H1 (cell line): ENCODE measurements at regions not wholly inside any gene's neighbourhood (a gene's known extent, or its start where the extent isn't known, plus 50 kb on each side); places are given as distances from the start of the nearest gene placed in this dataset.

Experiments used
- CTCF ChIA-PET: fragments of 300-600 bp; sonication (Branson Sonifier 250); formaldehyde crosslinking; loops from one replicate; lab custom pipeline; 2021; ENCODE audit not compliant: partially characterized antibody; lab: Charles Lee
- POLR2A ChIA-PET: fragments of 300-600 bp; sonication (Branson Sonifier 250); formaldehyde crosslinking; loops from one replicate; lab custom pipeline; 2021; ENCODE audit warnings: inconsistent platforms; ENCODE audit not compliant: partially characterized antibody; lab: Charles Lee
- DNase-seq, 2 experiments: peaks; one replicate each; pipeline versions ENCODE4 v3.0.0 to v3.0.0-alpha.2; 2010 to 2022; ENCODE audit warnings: low spot score in 2 of 2, low read depth in 1 of 2, mixed read lengths in 1 of 2
- FAIRE-seq: peaks from 2 replicates; lab custom pipeline; 2011; peaks lifted over from hg19 to GRCh38; lab: Jason Lieb, UNC
- H2AFZ ChIP-seq: 2 replicates; pipeline ENCODE4 v1.8.1; 2012; ENCODE audit warnings: low read length, inconsistent platforms
- H2AK5ac ChIP-seq: 2 replicates; pipeline ENCODE4 v1.6.1; 2013; ENCODE audit warnings: low read depth, low read length
- H2BK120ac ChIP-seq: replicated peaks from 2 replicates; pipeline ENCODE3; 2013; ENCODE audit warnings: low read depth, low read length, inconsistent platforms
- H2BK12ac ChIP-seq: 2 replicates; pipeline ENCODE4 v1.6.1; 2013; ENCODE audit warnings: low read depth, low read length
- H2BK15ac ChIP-seq: 2 replicates; pipeline ENCODE4 v1.6.1; 2013; ENCODE audit warnings: low read length
- H2BK20ac ChIP-seq: 2 replicates; pipeline ENCODE4 v1.6.1; 2013; ENCODE audit warnings: low read length
- H2BK5ac ChIP-seq: 2 replicates; pipeline ENCODE4 v1.6.1; 2013; ENCODE audit warnings: low read depth, low read length
- H3K14ac ChIP-seq: 2 replicates; pipeline ENCODE4 v1.6.1; 2013; ENCODE audit warnings: inconsistent platforms; ENCODE audit not compliant: insufficient read length
- H3K18ac ChIP-seq: 2 replicates; pipeline ENCODE4 v1.6.1; 2013; ENCODE audit warnings: low read length; ENCODE audit errors: extremely low read depth
- H3K23ac ChIP-seq: 2 replicates; pipeline ENCODE4 v1.6.1; 2013; ENCODE audit warnings: inconsistent platforms; ENCODE audit not compliant: insufficient read length
- H3K23me2 ChIP-seq: 2 replicates; pipeline ENCODE4 v1.6.1; 2013; ENCODE audit warnings: low read depth, low read length
- H3K27ac ChIP-seq: 2 replicates; pipeline ENCODE4 v1.6.1; 2011; ENCODE audit warnings: low read depth, low read length, inconsistent platforms
- H3K27me3 ChIP-seq, 4 experiments: replicated peaks in 1 of 4; 1 replicate in 1 of 4; 2 replicates in 3 of 4; pipeline versions ENCODE4 v1.6.1 to v1.8.1; 2011 to 2013; ENCODE audit warnings: low read length in 3 of 4, mild to moderate bottlenecking in 3 of 4, inconsistent platforms in 2 of 4, mixed read lengths in 2 of 4, moderate library complexity in 1 of 4; ENCODE audit not compliant: control insufficient read depth in 3 of 4, insufficient read depth in 3 of 4; ENCODE audit errors: extremely low read depth in 1 of 4
- H3K36me3 ChIP-seq, 4 experiments: 2 replicates each; pipeline versions ENCODE4 v1.6.1 to v1.8.1; 2011 to 2013; ENCODE audit warnings: mild to moderate bottlenecking in 4 of 4, low read length in 3 of 4, moderate library complexity in 2 of 4, control low read depth in 1 of 4, inconsistent platforms in 1 of 4; ENCODE audit not compliant: insufficient read depth in 4 of 4, control insufficient read depth in 2 of 4
- H3K4ac ChIP-seq: replicated peaks from 2 replicates; pipeline ENCODE3; 2013; ENCODE audit warnings: low read length, low read depth, mixed read lengths, inconsistent platforms; ENCODE audit not compliant: insufficient read length
- H3K4me1 ChIP-seq, 4 experiments: replicated peaks in 1 of 4; 1 replicate in 1 of 4; 2 replicates in 3 of 4; pipeline versions ENCODE4 v1.6.1 to v1.8.1; 2011 to 2013; ENCODE audit warnings: low read length in 3 of 4, inconsistent platforms in 2 of 4, mixed read lengths in 1 of 4; ENCODE audit not compliant: insufficient read depth in 4 of 4, control insufficient read depth in 3 of 4
- H3K4me2 ChIP-seq, 2 experiments: 2 replicates each; pipeline versions ENCODE4 v1.6.1 to v1.8.1; 2011 to 2013; ENCODE audit warnings: low read depth in 2 of 2, low read length in 2 of 2, control low read depth in 1 of 2, inconsistent platforms in 1 of 2, mild to moderate bottlenecking in 1 of 2; ENCODE audit not compliant: insufficient read depth in 1 of 2
- H3K4me3 ChIP-seq, 4 experiments: fragments of 200-600, 300-600 bp in 1 of 4; sonication (generic), shearing (Covaris generic), sonication (Bioruptor Twin) in 1 of 4; 2 replicates each; pipeline versions ENCODE4 v1.5.1 to v1.8.1; 2011 to 2016; ENCODE audit warnings: low read length in 4 of 4, low read depth in 3 of 4, control low read depth in 2 of 4, inconsistent platforms in 2 of 4, mild to moderate bottlenecking in 2 of 4, mixed read lengths in 1 of 4, moderate library complexity in 1 of 4; ENCODE audit not compliant: insufficient read depth in 2 of 4; ENCODE audit errors: extremely low read depth in 1 of 4
- H3K56ac ChIP-seq: replicated peaks from 2 replicates; pipeline ENCODE3; 2013; ENCODE audit warnings: low read depth, mild to moderate bottlenecking, mixed read lengths, low read length, inconsistent platforms; ENCODE audit not compliant: insufficient read length
- H3K79me1 ChIP-seq: 2 replicates; pipeline ENCODE4 v1.6.1; 2013; ENCODE audit warnings: low read depth, low read length, control low read depth
- H3K79me2 ChIP-seq, 2 experiments: 2 replicates each; pipeline versions ENCODE4 v1.6.1 to v1.8.1; 2012 to 2013; ENCODE audit warnings: low read length in 2 of 2, mild to moderate bottlenecking in 2 of 2, inconsistent platforms in 1 of 2; ENCODE audit not compliant: insufficient read depth in 2 of 2, control insufficient read depth in 1 of 2
- H3K9ac ChIP-seq, 4 experiments: replicated peaks in 1 of 4; 1 replicate in 1 of 4; 2 replicates in 3 of 4; pipeline versions ENCODE4 v1.6.1 to v1.8.1; 2011 to 2013; ENCODE audit warnings: low read depth in 3 of 4, low read length in 3 of 4, control low read depth in 2 of 4, mild to moderate bottlenecking in 2 of 4, moderate library complexity in 2 of 4, inconsistent platforms in 1 of 4; ENCODE audit errors: extremely low read depth in 1 of 4
- H3K9me3 ChIP-seq, 2 experiments: 2 replicates each; pipeline versions ENCODE4 v1.6.1 to v1.8.1; 2012 to 2013; ENCODE audit warnings: mild to moderate bottlenecking in 2 of 2, moderate library complexity in 2 of 2, control low read depth in 1 of 2, inconsistent platforms in 1 of 2, low read depth in 1 of 2, low read length in 1 of 2, mixed read lengths in 1 of 2; ENCODE audit not compliant: insufficient read depth in 2 of 2
- H4K20me1 ChIP-seq, 2 experiments: replicated peaks in 1 of 2; 2 replicates each; pipeline versions ENCODE3 to v1.8.1; 2011 to 2013; ENCODE audit warnings: inconsistent platforms in 2 of 2, low read length in 2 of 2, mild to moderate bottlenecking in 1 of 2; ENCODE audit not compliant: insufficient read depth in 2 of 2, control insufficient read depth in 1 of 2
- H4K5ac ChIP-seq: 2 replicates; pipeline ENCODE4 v1.6.1; 2013; ENCODE audit warnings: low read length, low read depth, mixed read lengths, inconsistent platforms; ENCODE audit not compliant: insufficient read length
- H4K8ac ChIP-seq: 2 replicates; pipeline ENCODE4 v1.8.0; 2013; ENCODE audit warnings: mild to moderate bottlenecking, moderate library complexity, low read length, inconsistent platforms; ENCODE audit not compliant: insufficient read depth; ENCODE audit errors: extremely low read depth
- H4K91ac ChIP-seq: replicated peaks from 2 replicates; pipeline ENCODE3; 2013; ENCODE audit warnings: low read length, mixed read lengths, inconsistent platforms; ENCODE audit not compliant: insufficient read length
- MAFK ChIP-seq: IDR thresholded peaks from 2 replicates; pipeline ENCODE4 v1.6.1; 2012; ENCODE audit warnings: low read depth, mild to moderate bottlenecking, improper control_type of control experiment, low read length
- SIX5 ChIP-seq: IDR thresholded peaks from 2 replicates; pipeline ENCODE4 v1.6.1; 2011; ENCODE audit warnings: mild to moderate bottlenecking, low read depth, low read length
- WGBS, 2 experiments: shearing (Covaris generic) in 1 of 2; methylation state at CpG; one replicate each; pipeline versions ENCODE4 v1.1.6 to v1.1.7; 2013 to 2015; ENCODE audit warnings: low lambda C conversion rate in 2 of 2, mixed read lengths in 2 of 2, inconsistent platforms in 1 of 2, low coverage in 1 of 2, missing lambda C conversion rate in 1 of 2; ENCODE audit not compliant: insufficient replicate concordance in 2 of 2, insufficient coverage in 1 of 2, insufficient read length in 1 of 2; ENCODE audit errors: extremely low coverage in 1 of 2, missing lambda C conversion rate in 1 of 2; 5-methylcytosine and 5-hydroxymethylcytosine counted together

GRCh38 chr3:70433091-70433490 lies 120.7 kb upstream of the MDFIC2 start:
- Histone ChIP-seq H2BK20ac (no peak overlapping the region), H3K27me3 (no peaks in the 10 kb centered on the region), H3K18ac (no peak overlapping the region), H2AK5ac (no peak overlapping the region), H3K56ac (no peak overlapping the region), H3K9me3 (no peaks in the 10 kb centered on the region), H4K5ac (no peak overlapping the region), H3K14ac (no peak overlapping the region), H3K27ac (no peak overlapping the region), H3K23ac (no peak overlapping the region), H3K4me3 (no peak overlapping the region), H2BK120ac (no peak overlapping the region), H2BK12ac (no peak overlapping the region), H3K79me1 (no peaks in the 10 kb centered on the region), H2BK5ac (no peak overlapping the region), H3K23me2 (no peaks in the 10 kb centered on the region), H3K4me1 (no peaks in the 10 kb centered on the region)
- POLR2A ChIA-PET = no interaction called here
- CTCF ChIA-PET = interaction anchor here (0.7 kb wide), 1 partner anchor 348 kb away, joined by 3 read pairs; no protein-coding TSS in a partner anchor
- TF ChIP-seq MAFK = no peak
- no peak for TF ChIP-seq SIX5
- TF ChIP-seq, all 59 proteins: peak for 0
- H4K8ac ChIP-seq = no peak overlapping the region
- no peak overlapping the region for H2AFZ ChIP-seq
- FAIRE-seq (no peak), DNase-seq (no peak)
- H3K4me2 ChIP-seq = no peak overlapping the region
- H3K9ac ChIP-seq = no peak overlapping the region
- H3K4ac ChIP-seq = no peak overlapping the region
- H4K20me1 ChIP-seq = no peaks in the 10 kb centered on the region
- 96% methylated on average over 1 of the region's 1 CpG; no CpG with 5 or more reads in 1 of the 2 experiments for WGBS, 2 experiments
- H2BK15ac ChIP-seq = no peak overlapping the region
- H4K91ac ChIP-seq = no peak overlapping the region
- no peaks in the 10 kb centered on the region for H3K36me3 ChIP-seq
- H3K79me2 ChIP-seq = no peaks in the 10 kb centered on the region
